GM19035 (cell line): ENCODE measurements at regions not wholly inside any gene's neighbourhood (a gene's known extent, or its start where the extent isn't known, plus 50 kb on each side); places are given as distances from the start of the nearest gene placed in this dataset.
"Not testable (repeated sequence)": the region's sequence is repeated elsewhere in the genome, so short reads cannot be mapped to it uniquely, and the experiment has no call there.

Source experiments
- ATAC-seq: cut with Tn5 transposase; IDR thresholded peaks from one replicate; pipeline ENCODE4 v1.9.1; 2021; ENCODE audit not compliant: unreplicated experiment

DNA sequence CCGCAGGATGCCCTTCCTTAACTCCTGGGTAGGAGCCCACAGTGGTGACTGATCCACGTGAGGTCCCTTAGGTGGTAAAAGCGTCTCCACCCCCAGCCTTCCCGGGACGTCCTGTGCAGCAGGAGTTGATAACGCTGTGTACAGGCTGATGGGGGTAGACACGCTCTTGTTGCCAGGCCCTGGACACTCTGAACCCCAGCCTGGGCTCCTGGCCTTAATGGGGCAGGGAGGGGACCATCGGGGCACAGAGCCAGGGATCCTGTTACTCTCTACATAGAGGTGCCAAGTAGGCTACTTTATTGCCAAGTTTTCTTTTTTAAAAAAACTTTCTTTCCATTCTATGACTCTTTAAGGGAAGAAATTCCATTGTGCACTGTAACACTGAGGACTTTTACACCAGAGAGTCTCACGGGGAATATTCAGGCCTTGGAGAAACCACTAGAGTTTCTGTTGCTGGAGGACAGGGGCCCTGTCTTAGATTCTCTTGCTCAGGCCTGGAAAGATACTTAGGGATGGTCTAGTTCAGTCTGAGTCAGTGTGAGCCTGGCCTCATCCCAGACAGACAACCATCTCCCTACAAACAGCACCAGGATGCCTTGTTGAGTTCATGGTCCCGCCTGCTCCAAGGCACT, 104.3 kb upstream of the RNU6-1 start:
- no peak for ATAC-seq

DNA sequence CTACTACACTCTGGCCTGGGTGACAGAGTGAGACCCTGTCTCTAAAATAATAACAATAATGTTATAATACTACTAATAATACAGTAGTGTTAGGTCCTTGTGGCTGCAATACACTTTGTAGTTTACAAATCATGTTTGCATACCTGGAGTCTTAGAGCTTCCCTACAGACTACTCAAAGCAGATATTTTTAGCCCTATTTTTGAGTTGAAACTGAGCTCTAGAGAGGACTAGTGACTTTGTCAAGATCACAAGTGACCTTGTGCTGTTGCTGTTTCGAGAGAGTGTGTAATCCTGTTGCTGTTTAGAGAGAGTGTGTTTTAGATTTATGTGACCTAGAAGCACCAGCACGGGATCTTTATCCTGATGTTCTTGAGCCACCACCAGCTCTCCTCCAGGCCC, 105.3 kb upstream of the RNU6-1 start:
- ATAC-seq = no peak

DNA sequence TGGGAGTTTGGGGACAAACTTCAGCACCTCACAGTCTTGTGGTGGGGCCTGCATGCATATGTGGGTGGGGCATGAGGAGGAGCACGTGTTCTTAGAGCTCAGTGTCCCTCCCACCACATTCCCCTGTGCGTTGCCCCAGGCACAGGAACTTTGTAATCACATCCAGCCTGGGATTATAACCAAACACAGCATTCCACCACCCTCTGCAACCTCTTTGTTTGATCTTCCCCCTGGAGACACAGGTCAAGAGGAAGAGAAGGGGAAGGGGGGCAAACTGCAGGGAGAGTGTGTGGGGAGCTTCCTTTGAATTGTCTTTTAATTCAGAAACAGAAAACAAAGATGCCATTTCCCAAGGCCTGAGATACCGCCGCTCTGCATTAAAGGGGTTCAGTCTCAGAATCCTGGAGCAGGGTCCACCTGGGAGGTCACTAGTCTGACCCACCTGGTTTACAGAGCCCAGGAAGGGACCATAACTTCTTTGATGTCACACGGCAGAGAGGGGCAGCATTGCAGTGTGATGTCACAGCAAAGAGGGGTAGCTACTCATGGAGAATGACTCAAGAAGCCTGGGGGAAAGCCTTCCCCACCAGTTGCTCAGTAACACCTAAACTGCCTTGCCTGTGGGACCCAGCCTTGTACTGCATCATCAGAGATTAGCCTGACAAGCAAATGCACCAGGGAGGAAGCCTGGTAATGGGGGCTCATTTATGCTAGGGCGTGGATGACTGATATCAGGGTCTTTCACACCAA, 106.3 kb upstream of the RNU6-1 start:
- ATAC-seq = no peak

DNA sequence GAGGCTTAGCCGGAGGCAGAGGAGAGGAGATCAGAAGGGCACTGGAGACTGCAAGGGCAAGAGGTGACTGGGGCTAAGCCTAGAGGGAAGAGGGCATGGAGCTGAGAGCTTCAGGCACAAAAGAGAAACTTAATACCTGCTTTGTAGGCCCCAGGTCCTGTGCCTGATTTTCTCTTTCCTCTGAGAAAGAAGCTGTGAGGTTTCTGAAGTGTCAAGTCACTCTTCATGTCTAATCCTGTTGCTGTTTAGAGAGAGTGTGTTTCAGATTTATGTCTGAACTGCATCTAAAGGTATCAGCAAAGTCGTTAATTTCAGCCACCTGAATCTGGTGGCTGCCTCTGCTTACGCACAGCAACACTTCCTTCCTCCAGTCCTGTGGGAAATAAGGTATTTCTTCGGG, 106.9 kb upstream of the RNU6-1 start:
- ATAC-seq = no peak

DNA sequence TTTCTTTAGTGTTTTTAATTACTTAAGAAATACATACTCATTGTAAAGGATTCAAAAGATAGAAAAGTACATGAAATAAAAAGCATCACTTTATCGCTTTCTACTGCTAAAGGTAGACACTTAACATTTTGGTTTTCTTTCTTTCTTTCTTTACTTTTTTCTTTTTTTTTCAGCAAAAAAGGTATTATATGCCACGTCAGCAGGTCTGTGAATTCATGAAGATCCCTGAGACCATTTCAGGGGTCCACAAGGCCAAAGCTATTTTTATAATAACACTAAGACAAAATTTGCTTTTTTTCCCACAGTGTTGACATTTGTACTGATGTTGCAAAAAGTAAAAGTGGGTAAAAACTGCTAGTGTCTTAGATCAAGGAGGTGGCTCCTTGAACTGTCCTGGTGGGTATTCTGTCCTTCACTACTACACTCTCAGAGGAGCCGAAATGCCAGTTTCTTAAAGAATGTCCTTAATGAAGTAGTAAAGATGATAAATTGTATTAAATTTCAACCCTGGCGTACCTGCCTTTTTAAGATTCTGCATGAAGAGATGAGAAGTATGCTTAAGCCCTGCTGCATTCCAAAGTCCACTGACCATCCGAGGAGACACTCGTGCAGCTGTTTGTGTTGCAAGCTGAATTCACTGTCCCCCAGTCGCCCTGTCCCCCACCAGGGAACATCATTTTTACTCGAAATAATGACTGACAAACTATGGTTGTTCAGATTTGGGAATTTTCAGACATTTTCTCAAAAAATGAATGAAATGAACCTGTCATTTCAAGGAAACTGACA, 106.7 kb upstream of the PIAS1 start:
- ATAC-seq = no peak

DNA sequence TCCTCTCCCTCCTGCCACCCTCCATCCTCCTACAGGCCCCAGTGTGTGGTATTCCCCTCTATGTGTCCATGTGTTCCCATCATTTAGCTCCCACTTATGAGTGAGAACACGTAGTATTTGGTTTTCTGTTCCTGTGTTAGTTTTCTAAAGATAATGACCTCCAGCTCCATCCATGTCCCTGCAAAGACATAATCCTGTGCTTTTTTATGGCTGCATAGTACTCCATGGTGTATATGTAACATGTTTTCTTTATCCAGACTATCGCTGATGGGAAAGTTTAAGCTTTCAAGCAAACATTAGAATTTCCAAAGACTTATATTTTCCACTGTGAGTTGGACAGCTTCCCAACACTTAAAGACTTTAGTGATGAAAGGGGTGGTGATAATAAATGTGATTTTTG, 105.9 kb upstream of the PIAS1 start:
- ATAC-seq = no peak

DNA sequence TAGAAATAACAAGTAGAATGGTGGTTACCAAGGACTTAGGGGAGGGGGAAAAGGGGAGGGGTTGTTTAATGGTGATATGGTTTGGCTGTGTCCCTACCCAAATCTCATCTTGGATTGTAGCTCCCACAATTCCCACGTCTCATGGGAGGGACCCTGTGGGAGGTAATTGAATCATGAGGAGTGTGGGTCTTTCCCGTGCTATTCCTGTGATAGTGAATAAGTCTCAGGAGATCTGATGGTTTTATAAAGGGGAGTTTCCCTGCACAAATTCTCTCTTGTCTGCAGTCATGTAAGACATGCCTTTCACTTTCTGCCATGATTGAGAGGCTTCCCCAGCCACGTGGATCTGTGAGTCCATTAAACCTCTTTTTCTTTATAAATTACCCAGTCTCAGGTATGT, 102.9 kb upstream of the PIAS1 start:
- not testable (repeated sequence) for ATAC-seq

DNA sequence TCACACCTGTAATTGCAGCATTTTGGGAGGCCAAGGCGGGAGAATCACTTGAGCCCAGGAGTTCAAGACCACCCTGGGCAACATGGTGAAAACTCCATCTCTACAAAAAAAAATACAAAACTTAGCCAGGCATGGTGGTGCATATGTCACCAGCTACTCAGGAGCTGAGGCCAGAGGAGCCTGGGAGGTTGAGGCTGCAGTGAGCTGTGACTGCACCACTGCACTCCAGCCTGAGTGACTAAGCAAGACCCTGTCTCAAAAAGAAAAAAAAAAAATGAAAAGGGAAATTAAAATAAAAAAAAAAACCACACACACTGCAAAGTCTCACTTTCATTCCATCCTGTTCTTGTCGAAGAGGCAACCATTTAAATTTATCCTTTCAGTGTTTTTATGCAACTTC, 100.8 kb upstream of the PIAS1 start:
- ATAC-seq = no peak

DNA sequence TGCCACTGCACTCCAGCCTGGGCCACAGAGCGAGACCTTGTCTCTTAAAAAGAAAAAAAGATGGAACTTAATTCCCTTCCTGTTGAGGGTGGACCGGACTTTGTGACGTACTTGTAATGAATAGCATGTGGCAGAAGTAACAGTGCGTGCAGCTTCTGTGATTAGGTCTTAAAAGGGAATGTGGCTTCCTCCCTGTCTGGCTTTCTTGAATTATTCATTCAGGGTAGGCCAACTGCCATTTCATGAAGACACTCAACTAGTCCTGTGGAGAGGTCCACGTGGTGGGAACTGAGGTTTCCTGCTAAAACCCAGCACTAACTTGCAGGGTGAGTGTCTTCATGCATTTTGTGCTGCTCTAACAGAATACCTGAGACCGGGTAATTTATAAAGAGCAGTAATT, 98.9 kb upstream of the PIAS1 start:
- ATAC-seq = no peak

DNA sequence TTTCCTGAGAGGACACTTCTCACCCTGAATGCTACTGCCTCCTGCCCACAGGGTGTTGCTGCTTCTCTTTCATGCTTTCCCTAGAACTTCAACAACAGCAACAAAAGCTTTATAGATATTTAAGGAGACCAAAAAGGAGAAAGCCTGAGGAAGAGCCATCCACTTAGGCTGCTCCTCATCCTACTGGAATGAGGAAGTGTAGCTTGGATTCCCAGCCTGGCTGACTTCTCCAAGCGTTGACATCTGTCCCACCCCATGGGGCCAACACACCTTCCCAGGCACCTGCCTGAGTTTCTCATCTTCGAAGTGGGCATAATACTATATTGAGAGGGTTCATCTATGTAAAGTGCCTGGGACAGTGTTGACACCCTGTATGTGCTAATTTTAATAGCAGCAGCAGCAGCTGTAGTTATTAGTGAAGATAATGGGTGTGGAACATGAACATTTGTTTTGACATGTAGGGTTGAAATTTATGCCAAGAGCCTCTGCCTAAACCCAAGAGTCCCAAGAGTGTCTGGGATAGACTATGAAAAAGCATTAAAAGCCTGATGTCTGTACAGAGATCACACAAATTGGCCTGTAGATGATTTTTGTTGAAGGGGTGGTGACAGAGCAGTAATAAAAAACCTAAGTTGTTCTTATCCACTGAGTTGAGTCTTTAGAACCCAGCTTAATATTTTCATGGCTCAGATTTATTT, 96.5 kb upstream of the PIAS1 start:
- no peak for ATAC-seq

DNA sequence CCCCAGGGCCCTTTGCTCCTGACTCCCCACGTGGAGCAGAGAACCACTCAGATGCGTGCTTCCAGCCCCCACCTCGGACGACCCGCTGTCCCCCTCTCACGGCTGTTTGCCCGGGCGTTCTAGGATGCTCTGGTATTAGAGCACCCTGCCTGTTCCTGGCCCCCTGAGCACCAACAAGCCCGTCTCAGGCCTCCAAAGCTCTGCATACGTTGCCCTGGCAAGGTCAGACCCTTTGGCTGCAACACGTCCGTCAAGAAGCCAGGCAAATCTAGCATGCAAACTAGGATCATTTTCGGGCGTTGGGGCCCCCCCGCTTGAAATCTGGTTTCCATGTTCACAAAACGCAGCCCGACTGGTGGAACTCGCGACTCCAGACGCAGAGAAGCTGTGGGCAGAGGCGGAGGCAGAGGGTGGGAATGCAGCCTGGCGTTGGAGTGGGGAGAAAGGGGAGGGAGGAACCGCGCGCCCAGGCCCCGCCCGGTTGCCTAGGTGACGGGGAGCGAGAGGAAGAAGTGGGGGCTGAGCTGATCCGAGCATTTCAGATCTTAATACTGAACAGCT, 86.2 kb upstream of the PIAS1 start:
- ATAC-seq = no peak

DNA sequence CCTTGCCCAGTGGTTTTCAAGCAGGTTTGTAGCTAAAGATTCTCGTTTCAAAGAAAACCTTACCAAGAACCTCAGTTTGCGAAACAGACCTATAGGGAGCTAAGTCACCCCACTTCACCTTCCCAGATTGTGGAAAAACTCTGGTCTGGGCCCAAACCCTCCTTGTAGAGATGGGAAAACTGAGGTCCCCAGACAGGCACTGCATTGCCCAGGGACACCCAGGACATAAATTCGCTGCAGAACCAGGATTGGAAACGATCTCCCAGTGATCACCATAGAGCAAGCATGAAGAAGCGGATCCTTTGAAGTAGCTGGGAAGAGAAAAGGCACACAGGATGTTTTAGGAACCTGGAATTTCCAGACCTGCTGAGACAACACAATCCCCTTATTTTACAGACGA, 85.6 kb upstream of the PIAS1 start:
- no peak for ATAC-seq

DNA sequence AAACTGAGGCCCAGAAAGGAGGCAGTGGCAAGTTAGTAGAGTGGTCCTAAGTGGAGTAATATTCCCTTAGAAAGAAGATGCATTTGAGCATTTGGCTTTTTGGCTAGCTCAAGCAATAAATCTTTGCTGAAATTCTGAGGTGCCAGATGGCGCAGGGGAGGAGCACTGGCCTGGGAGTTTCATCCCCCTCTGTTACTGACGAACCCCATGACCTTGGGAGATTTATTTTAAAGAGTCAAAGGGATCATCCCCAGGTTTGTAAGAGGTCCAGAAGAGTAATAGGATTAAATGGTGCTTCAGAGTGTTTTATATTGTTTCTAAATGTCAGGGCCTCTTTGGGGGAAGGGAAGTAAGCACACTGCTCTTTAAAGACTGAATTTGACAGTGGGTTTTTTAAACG, 85.1 kb upstream of the PIAS1 start:
- ATAC-seq = no peak

DNA sequence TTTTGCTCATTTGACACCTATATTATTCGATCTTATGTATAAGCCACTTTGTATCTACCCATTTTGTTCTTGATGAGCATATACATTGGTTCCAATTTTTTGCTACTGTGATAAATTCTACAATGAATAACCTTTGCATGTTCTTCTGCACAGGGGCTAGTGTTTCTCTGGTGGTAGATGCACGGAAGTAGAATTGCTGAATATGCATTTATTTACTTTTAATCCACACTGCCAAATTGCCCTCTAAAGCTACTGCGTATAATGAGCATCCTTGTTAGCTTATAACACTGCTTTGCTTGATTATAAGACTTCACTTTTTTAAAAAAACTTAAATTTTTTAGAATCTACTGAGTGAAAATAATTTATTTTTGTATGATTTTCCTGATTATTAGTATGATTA, 84.2 kb upstream of the PIAS1 start:
- no peak for ATAC-seq

DNA sequence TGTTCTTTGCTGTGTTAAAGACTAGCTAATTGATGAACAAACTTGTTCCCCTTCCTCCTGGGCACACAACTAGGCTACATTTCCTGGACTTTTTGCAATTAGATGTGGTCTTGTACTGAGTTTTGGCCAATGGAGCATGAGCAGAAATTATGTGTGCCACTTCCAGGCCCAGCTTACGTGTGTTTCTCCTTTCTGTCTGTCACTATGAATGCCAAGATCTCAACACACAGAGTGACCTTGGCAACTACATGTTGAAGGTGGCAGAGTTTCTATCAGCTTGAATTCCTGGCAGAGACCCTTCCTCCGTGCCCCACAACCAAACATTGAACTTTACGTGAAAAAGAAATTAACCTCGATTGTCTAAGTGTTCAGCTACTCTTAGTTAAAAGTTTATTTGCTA, 81.7 kb upstream of the PIAS1 start:
- no peak for ATAC-seq

DNA sequence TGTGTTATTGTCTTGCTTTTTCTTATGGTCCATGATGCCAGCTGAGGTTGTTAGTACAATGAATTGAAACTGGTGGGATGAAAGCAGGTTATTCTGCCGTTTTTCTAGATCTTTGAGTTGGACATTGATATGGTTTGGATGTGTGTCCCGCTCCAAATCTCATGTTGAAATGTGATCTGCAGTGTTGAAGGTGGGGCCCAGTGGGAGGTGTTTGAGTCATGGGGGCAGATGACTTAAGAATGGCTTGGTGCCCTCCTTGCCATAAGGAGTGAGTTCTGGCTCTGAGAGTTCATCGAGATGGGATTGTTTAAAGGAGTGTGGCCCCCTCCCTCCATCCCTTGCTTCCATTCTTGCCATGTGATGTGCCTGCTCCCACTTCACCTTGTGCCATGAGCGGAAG, 80.3 kb upstream of the PIAS1 start:
- ATAC-seq = no peak

DNA sequence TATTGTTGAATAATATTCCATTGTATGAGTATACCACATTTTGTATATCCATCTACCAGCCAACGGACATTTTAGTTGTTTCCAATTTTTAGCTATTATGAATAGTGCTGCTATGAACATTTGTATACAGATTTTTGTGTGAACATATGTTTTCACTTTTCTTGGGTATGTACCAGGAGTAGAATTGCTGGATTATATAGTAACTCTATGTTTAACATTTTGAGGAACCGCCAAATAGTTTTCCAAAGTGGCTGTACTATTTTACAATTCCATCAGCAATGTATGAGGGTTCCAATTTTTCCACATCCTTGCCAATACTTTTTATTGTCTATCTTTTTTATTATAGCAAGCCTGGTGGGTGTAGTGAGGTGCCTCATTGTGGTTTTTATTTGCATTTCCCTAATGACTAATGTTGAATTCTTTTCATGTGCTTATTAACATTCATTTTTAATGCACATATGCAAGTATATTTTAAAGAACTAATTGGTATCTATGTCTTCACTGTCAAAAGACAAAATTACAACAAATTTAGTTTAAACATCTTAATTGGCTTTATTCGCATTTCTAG, 77.5 kb upstream of the PIAS1 start:
- ATAC-seq = no peak

DNA sequence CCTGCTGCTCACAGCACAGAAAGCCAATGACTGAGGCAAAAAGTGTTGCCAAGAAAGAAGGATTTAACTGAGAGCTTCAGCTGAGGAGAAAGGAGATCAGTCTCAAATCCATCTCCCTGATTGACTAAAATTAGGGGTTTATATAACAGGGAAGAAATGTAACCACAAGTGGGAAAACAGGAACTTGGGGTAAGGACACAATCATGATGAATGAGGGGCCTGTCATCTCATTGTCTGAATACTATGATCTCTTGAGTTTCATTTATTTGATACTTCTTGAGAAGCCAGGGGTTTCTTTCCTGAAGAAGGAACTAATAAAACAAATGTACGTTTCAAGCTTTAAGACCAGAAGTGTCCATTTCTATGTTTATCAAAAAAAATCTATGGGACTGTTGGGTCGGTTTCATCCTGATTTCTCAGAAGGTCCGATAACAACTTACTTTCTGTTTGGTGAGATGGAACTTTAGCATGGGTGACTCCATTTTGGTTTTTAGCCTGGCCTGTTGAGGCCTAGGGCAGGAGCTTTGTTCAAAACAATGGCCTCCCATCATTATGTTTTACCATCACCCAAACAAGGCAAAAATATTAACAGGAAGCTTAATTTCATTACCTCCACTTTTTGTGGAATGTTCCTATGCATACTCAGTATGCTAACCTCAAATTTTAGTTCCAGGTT, 76.6 kb upstream of the PIAS1 start:
- ATAC-seq = no peak

DNA sequence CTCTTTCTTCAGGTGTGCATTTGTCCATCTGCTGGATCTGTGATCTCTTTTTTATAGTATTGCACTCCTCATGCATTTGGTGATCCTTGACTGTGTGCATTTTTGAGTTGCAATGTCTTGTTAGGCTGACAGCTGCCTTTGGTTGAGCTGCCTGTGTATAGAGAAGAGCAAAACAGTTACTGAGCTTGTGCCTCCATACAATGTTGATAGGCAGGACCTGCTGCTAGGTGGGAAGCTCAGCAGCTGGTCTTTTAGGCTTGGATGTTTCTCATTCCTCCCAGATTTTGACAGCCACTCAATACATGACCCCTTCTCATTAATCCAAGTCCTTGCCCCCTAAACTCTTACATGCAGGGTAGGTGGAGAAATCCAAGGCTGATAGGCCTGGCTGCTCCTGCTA, 74.8 kb upstream of the PIAS1 start:
- no peak for ATAC-seq

DNA sequence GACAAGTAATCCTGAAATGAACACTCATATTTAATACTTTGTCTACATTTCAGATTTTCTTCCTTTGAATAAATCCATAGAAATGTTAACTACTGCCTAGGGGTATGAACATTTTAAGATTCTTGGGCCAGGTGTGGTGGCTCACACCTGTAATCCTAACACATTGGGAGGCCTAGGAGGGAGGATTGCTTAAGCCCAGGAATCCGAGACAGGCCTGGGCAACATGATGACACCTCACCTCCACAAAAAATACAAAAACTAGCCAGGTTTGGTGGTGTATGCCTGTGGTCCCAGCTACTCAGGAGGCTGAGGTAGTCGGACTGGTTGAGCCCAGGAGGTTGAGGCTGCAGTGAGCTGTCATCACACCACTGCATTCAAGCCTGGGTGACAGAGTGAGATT, 73.9 kb upstream of the PIAS1 start:
- ATAC-seq = no peak
